ENCODE measurements at regions not wholly inside any gene's neighbourhood (a gene's known extent, or its start where the extent isn't known, plus 50 kb on each side); places are given as distances from the start of the nearest gene placed in this dataset.

GRCh38 chr13:59478908-59479307, 684.8 kb downstream of the DIAPH3 start:
- no peak for TF ChIP-seq CTCF (IDR thresholded peaks at IDR 0.05)
- TF ChIP-seq POLR2A (IDR thresholded peaks at IDR 0.05): no peak

All from Peyer's patch (tissue), 4 donors.